Loucy (cell line): ENCODE measurements at regions not wholly inside any gene's neighbourhood (a gene's known extent, or its start where the extent isn't known, plus 50 kb on each side); places are given as distances from the start of the nearest gene placed in this dataset.

Experiments
- EZH2phosphoT487 ChIP-seq: fragments of 200-600 bp; IDR thresholded peaks from 2 replicates; pipeline ENCODE4 v1.6.1; 2018; ENCODE audit warnings: antibody characterized with exemption, mild to moderate bottlenecking, moderate library complexity, borderline replicate concordance
- TF ChIP-seq, protein P1 (sequence below): fragments of 200-600 bp; sonication (generic); conservative IDR thresholded peaks from 2 replicates; pipeline ENCODE4 v1.5.1; 2014; ENCODE audit warnings: mild to moderate bottlenecking, antibody characterized with exemption, low read length

DNA sequence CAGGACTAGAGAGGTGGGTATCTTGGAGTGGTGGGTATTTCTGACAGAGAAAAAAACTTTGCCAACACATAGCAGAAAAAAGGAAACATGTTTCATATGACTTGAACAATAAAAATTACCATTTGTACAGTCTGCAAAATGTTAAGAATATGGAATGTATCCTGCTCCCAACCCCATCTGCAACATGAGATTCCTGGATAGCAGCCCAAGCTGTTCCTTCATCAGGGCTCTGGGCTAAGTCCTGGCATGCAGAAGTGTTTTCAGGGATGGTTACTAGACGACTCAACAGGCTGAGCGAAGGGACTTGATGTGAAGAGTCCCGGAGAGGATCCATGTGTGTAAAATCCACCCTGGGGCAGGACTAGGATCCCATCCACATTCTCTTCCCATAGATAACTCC is 121.0 kb upstream of the IRX3 start:
- TF ChIP-seq, protein P1, sequence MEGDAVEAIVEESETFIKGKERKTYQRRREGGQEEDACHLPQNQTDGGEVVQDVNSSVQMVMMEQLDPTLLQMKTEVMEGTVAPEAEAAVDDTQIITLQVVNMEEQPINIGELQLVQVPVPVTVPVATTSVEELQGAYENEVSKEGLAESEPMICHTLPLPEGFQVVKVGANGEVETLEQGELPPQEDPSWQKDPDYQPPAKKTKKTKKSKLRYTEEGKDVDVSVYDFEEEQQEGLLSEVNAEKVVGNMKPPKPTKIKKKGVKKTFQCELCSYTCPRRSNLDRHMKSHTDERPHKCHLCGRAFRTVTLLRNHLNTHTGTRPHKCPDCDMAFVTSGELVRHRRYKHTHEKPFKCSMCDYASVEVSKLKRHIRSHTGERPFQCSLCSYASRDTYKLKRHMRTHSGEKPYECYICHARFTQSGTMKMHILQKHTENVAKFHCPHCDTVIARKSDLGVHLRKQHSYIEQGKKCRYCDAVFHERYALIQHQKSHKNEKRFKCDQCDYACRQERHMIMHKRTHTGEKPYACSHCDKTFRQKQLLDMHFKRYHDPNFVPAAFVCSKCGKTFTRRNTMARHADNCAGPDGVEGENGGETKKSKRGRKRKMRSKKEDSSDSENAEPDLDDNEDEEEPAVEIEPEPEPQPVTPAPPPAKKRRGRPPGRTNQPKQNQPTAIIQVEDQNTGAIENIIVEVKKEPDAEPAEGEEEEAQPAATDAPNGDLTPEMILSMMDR: no peak
- no peak for TF ChIP-seq EZH2phosphoT487
